T-cell (primary cell): ENCODE measurements at regions not wholly inside any gene's neighbourhood (a gene's known extent, or its start where the extent isn't known, plus 50 kb on each side); places are given as distances from the start of the nearest gene placed in this dataset.
"Not testable (repeated sequence)": the region's sequence is repeated elsewhere in the genome, so short reads cannot be mapped to it uniquely, and the experiment has no call there.

Experiments used
- ATAC-seq, 4 experiments: fragments of 200-7000 bp in 3 of 4; fragments of 150-1000 bp in 1 of 4; cut with Tn5 transposase; replicated peaks in 1 of 4; 1 replicate in 3 of 4; 2 replicates in 1 of 4; pipeline ENCODE4 v1.10.0; 2021; ENCODE audit warnings: moderate library complexity in 3 of 4, mild to moderate bottlenecking in 2 of 4, moderate number of reproducible peaks in 1 of 4
- CTCF ChIA-PET, 2 donors: fragments of 300-600 bp; sonication (Branson Sonifier 250); formaldehyde crosslinking; loops; one replicate each; lab custom pipeline; 2022; ENCODE audit warnings: antibody characterized with exemption in 2 of 2; lab: Charles Lee
- POLR2A ChIA-PET, 2 donors: fragments of 300-600 bp; sonication (Branson Sonifier 250); formaldehyde crosslinking; loops; one replicate each; lab custom pipeline; 2022; ENCODE audit warnings: antibody characterized with exemption in 2 of 2; lab: Charles Lee
- DNase-seq, 35 experiments: peaks; one replicate each; pipeline versions ENCODE4 v3.0.0 to v3.0.0-alpha.2; 2013 to 2023
- H3K27ac ChIP-seq: one replicate; pipeline ENCODE4 v1.5.1; 2013; ENCODE audit warnings: low read length
- H3K27me3 ChIP-seq, 2 experiments: replicated peaks in 1 of 2; 1 replicate in 1 of 2; 2 replicates in 1 of 2; pipeline versions ENCODE4 v1.6.1 to v1.7.0; 2013; ENCODE audit warnings: low read length in 1 of 2, mixed read lengths in 1 of 2; ENCODE audit not compliant: control insufficient read depth in 2 of 2, insufficient read depth in 2 of 2; ENCODE audit errors: extremely low read depth in 1 of 2
- H3K36me3 ChIP-seq, 2 donors: 1 replicate in 1 of 2; 2 replicates in 1 of 2; pipeline versions ENCODE4 v1.6.1 to v1.7.0; 2013; ENCODE audit warnings: low read length in 1 of 2; ENCODE audit not compliant: control insufficient read depth in 2 of 2, insufficient read depth in 1 of 2; ENCODE audit errors: extremely low read depth in 1 of 2
- H3K4me1 ChIP-seq, 2 experiments: 1 replicate in 1 of 2; 2 replicates in 1 of 2; pipeline versions ENCODE4 v1.6.1 to v1.7.0; 2013; ENCODE audit warnings: low read length in 2 of 2, mixed read lengths in 1 of 2; ENCODE audit not compliant: insufficient read depth in 2 of 2, control insufficient read depth in 1 of 2; ENCODE audit errors: extremely low read depth in 1 of 2
- H3K4me3 ChIP-seq, 2 donors: 1 replicate in 1 of 2; 2 replicates in 1 of 2; pipeline versions ENCODE4 v1.5.1 to v1.7.0; 2013; ENCODE audit warnings: mild to moderate bottlenecking in 2 of 2, low read length in 1 of 2, moderate library complexity in 1 of 2; ENCODE audit not compliant: control insufficient read depth in 1 of 2; ENCODE audit errors: extremely low read depth in 1 of 2
- H3K9me3 ChIP-seq: 2 replicates; pipeline ENCODE4 v1.7.0; 2013
- H3K27ac Mint-ChIP-seq, 2 donors: one replicate each; pipeline ENCODE4 v1.8.0; 2020 to 2021; ENCODE audit warnings: mild to moderate bottlenecking in 2 of 2, mixed read lengths in 2 of 2
- H3K27me3 Mint-ChIP-seq, 2 donors: one replicate each; pipeline ENCODE4 v1.8.0; 2021 to 2022; ENCODE audit warnings: mixed read lengths in 2 of 2
- H3K36me3 Mint-ChIP-seq: one replicate; pipeline ENCODE4 v1.8.0; 2021; ENCODE audit warnings: mixed read lengths
- H3K4me1 Mint-ChIP-seq, 3 donors: one replicate each; pipeline ENCODE4 v1.8.0; 2020 to 2022; ENCODE audit warnings: mixed read lengths in 3 of 3, mild to moderate bottlenecking in 1 of 3
- H3K4me3 Mint-ChIP-seq, 3 donors: one replicate each; pipeline ENCODE4 v1.8.0; 2020 to 2022; ENCODE audit warnings: mild to moderate bottlenecking in 3 of 3, mixed read lengths in 3 of 3, moderate library complexity in 3 of 3
- H3K9me3 Mint-ChIP-seq, 3 donors: one replicate each; pipeline ENCODE4 v1.8.0; 2020 to 2022; ENCODE audit warnings: mixed read lengths in 3 of 3
- WGBS: methylation state at CpG from one replicate; pipeline ENCODE4 v1.1.5; 2013; ENCODE audit warnings: missing lambda C conversion rate; ENCODE audit not compliant: insufficient coverage; 5-methylcytosine and 5-hydroxymethylcytosine counted together

DNA sequence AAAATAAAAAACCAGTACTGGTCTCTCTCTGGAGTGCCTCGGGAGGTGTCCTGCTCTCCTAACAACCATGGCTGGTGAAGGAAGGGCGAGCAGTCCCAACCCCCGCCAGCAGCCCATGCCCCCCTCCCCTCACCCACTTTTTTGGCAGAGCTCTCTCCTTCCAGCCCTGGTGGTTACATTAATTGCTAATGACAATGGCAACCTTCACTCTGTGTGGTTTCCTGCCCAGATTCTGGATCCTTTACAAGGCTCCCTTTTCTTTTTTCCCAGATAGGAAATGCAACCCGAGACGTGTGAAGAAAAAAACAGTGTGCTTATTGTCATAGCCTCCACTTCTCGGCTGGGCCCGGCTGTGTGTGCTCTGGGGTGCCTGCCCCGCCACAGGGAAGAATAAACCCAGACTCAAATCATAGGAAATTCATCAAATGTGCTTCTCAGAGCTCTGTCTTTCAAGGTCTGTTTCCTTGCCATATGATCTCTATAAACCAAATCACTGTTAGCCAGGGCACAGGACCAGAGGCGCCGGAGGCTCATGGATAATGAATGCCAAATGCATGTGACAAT lies 513.0 kb downstream of the SOX6 start:
- DNase-seq (no peak), ATAC-seq (no peak)
- Mint-ChIP-seq H3K27me3 (peaks cover 0 to 2% of the 10 kb centered on the region in 2 donors), H3K36me3 (no peaks in the 10 kb centered on the region), H3K9me3 (no peaks in the 10 kb centered on the region), H3K4me1 (no peaks in the 10 kb centered on the region), H3K27ac (no peak overlapping the region), H3K4me3 (no peak overlapping the region)
- Histone ChIP-seq H3K4me1 (no peaks in the 10 kb centered on the region), H3K27me3 (no peaks in the 10 kb centered on the region), H3K36me3 (no peaks in the 10 kb centered on the region), H3K27ac (no peak overlapping the region), H3K4me3 (no peak overlapping the region), H3K9me3 (no peaks in the 10 kb centered on the region)
- 23% methylated on average over 6 of the region's 10 CpGs for WGBS
- ChIA-PET CTCF (no interaction called here), POLR2A (no interaction called here)

DNA sequence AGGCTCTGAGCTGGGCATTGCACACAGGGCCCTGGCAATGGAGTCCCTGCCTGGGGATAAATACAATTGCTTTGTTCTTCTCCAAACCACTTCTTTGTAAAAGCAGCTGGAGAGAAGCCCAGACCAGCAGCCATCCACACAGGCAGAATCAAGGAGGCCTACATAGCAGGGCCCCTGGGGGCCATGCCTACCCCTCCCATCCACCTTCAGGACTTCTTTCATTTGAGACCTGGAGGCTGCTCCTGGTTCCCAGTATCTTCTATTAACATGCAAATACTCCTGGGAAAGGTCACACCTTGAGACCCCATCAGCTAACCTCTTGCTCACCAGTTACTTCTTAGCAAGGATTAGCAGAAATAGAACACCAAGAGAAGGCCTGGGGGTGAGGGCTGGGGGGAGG lies 511.1 kb downstream of the SOX6 start:
- Mint-ChIP-seq H3K4me1 (no peaks in the 10 kb centered on the region), H3K27me3 (peaks cover 2 to 3% of the 10 kb centered on the region in 2 donors)
- POLR2A ChIA-PET, result no interaction called here

DNA sequence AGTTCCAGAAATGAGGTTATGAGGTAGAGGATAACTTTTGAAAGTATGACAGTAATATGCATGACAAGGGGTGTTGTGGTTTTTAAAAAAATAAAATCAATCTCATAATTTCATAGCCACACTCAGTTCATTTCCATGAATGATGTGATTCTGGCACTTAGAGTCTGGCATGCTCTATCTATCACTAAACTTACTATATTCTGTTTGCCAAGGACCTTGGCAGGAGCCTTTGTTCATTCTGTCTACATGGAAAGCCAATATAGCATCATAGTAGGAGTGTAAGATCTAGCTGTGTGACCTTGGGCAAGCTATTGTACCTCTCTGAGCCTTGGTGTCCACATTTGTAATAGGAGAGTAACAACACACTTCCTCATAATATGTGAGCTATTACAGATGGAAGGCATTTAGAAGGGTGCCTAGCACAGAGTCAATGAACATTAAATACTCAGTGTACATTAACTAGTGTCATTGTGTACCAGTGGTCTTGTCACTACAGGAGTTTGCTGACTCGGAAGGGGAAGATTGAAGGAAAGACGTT lies 507.6 kb downstream of the SOX6 start:
- no peaks in the 10 kb centered on the region for H3K4me1 ChIP-seq
- H3K36me3 ChIP-seq, result no peaks in the 10 kb centered on the region
- 84% methylated on average over 2 of the region's 2 CpGs for WGBS
- ATAC-seq, result no peak
- H3K27me3 ChIP-seq, result no peaks in the 10 kb centered on the region
- H3K4me3 Mint-ChIP-seq, result no peak overlapping the region
- POLR2A ChIA-PET, result no interaction called here
- no peaks in the 10 kb centered on the region for H3K9me3 ChIP-seq
- no peak for DNase-seq
- H3K36me3 Mint-ChIP-seq, result no peaks in the 10 kb centered on the region
- no peaks in the 10 kb centered on the region for H3K4me1 Mint-ChIP-seq
- H3K27ac Mint-ChIP-seq, result no peak overlapping the region
- CTCF ChIA-PET, result no interaction called here
- no peak overlapping the region for H3K4me3 ChIP-seq
- peaks cover 0 to 11% of the 10 kb centered on the region in 2 donors for H3K27me3 Mint-ChIP-seq
- no peak overlapping the region for H3K27ac ChIP-seq
- peaks cover 0 to under 1% (median 0%) of the 10 kb centered on the region in 3 donors for H3K9me3 Mint-ChIP-seq

More for the DNA sequence above, 511.1 kb downstream of the SOX6 start:
- Histone ChIP-seq H3K4me1 (no peaks in the 10 kb centered on the region), H3K4me3 (no peak overlapping the region), H3K36me3 (no peaks in the 10 kb centered on the region), H3K27ac (no peak overlapping the region), H3K9me3 (no peaks in the 10 kb centered on the region), H3K27me3 (no peaks in the 10 kb centered on the region)
- H3K36me3 Mint-ChIP-seq, result no peaks in the 10 kb centered on the region
- DNase-seq, result no peak
- no peak for ATAC-seq
- H3K9me3 Mint-ChIP-seq, result no peaks in the 10 kb centered on the region
- H3K4me3 Mint-ChIP-seq, result no peak overlapping the region
- no peak overlapping the region for H3K27ac Mint-ChIP-seq
- CTCF ChIA-PET, result no interaction called here

DNA sequence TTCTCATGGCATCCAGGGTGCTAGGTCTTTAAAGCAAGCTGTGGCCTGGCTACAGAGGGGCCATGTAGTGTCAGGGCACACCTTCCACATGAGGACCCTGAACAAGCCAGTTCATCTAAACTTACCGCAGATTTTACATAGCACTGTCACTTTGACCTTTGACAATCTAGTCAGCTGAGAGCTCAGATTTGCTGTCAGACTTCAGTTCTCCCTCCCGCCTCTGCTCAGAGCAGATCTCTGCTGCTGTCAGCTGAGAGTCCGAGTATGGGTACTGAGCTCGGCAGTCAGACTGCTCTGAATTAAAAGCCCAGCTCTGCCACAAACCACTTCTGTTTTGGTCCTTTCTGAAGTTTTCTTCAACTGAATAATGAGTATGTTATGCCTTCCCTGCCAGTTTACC lies 507.1 kb downstream of the SOX6 start:
- Histone ChIP-seq H3K4me3 (no peak overlapping the region), H3K27ac (no peak overlapping the region), H3K4me1 (no peaks in the 10 kb centered on the region), H3K27me3 (no peaks in the 10 kb centered on the region), H3K36me3 (no peaks in the 10 kb centered on the region), H3K9me3 (no peaks in the 10 kb centered on the region)
- Mint-ChIP-seq H3K4me1 (no peaks in the 10 kb centered on the region), H3K27ac (no peak overlapping the region), H3K9me3 (peaks cover 0 to 5% (median 0%) of the 10 kb centered on the region in 3 donors), H3K4me3 (no peak overlapping the region), H3K27me3 (peaks cover 0 to 15% of the 10 kb centered on the region in 2 donors), H3K36me3 (no peaks in the 10 kb centered on the region)
- no peak for DNase-seq
- 86% methylated on average over 2 of the region's 4 CpGs for WGBS
- CTCF ChIA-PET, result no interaction called here
- POLR2A ChIA-PET, result no interaction called here
- no peak for ATAC-seq

DNA sequence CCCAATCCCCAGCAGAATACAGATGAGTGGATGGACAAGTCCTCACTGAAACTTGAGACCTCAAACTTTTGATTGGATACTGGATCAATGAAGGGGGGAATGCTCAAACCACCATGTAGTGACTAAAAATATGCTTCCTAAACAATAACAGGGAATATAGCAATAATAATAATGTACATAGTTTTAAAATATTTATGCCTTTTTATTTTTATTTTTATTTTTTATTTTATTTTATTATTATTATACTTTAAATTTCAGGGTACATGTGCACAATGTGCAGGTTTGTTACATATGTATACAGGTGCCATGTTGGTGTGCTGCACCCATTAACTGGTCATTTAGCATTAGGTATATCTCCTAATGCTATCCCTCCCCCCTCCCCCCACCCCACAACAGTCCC lies 506.0 kb downstream of the SOX6 start:
- H3K9me3 ChIP-seq, H3K4me3 Mint-ChIP-seq, H3K36me3 ChIP-seq, POLR2A ChIA-PET, DNase-seq, H3K36me3 Mint-ChIP-seq, H3K4me1 ChIP-seq, H3K27me3 ChIP-seq, H3K4me1 Mint-ChIP-seq, CTCF ChIA-PET, H3K27ac ChIP-seq, ATAC-seq, H3K27ac Mint-ChIP-seq, H3K9me3 Mint-ChIP-seq, H3K4me3 ChIP-seq: not testable (repeated sequence)
- peaks cover 0 to 15% of the 10 kb centered on the region in 2 donors for H3K27me3 Mint-ChIP-seq

DNA sequence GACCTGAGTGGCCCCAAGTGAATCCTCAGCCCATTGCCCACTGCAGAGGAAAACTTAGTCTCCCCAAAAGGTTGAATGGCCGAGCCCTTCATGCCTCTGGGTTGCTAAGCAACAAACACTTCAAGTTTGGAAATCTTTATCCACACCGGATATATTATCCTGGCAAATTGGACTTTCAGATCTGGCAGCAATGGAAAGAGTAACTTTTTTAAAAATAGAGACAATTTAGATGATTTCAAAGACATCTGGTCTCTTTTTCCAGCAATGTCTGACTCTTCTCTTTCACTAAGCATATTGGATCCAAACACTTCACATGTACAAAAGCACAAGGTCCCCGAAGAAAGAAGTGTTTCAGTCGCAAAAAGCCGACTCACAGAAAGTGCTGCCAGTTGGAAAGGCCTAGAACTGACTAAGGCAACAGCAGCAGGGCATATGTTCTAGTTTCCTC lies 505.3 kb downstream of the SOX6 start:
- Histone ChIP-seq H3K27ac (no peak overlapping the region), H3K9me3 (no peaks in the 10 kb centered on the region), H3K4me3 (no peak overlapping the region), H3K4me1 (no peaks in the 10 kb centered on the region), H3K36me3 (no peaks in the 10 kb centered on the region), H3K27me3 (no peaks in the 10 kb centered on the region)
- no peak for ATAC-seq
- ChIA-PET CTCF (no interaction called here), POLR2A (no interaction called here)
- no peaks in the 10 kb centered on the region for H3K4me1 Mint-ChIP-seq
- no peaks in the 10 kb centered on the region for H3K36me3 Mint-ChIP-seq
- 79% methylated on average over 4 of the region's 5 CpGs for WGBS
- no peak for DNase-seq
- no peak overlapping the region for H3K4me3 Mint-ChIP-seq
- H3K27me3 Mint-ChIP-seq, result peaks cover 0 to 15% of the 10 kb centered on the region in 2 donors
- H3K9me3 Mint-ChIP-seq, result peaks cover 0 to 5% (median 0%) of the 10 kb centered on the region in 3 donors
- no peak overlapping the region for H3K27ac Mint-ChIP-seq

DNA sequence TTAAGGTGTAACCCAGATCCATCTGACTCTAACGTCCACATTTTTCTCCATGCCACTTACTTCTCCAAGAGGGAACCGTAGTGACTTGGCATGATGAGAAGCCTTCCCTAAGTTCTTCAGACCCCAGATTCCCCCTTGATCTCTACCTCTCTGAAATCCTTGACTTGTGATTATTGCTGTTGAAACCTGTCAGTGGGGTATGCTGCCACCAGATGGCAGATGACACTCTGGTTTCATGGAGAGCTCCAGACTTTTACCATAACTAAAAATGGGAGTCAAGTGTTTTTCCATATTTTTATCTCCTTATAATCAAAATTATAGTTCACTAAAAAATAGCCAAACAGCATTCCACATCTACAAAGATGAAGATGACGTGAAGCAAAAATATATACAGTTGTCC lies 504.2 kb downstream of the SOX6 start:
- WGBS, result no CpG with 5 or more reads among the region's 3 CpGs

More for the DNA sequence above, 504.2 kb downstream of the SOX6 start:
- no peak for ATAC-seq
- POLR2A ChIA-PET, result no interaction called here
- H3K4me1 ChIP-seq, result no peaks in the 10 kb centered on the region
- Mint-ChIP-seq H3K27ac (no peak overlapping the region), H3K9me3 (peaks cover 0 to 5% (median 2%) of the 10 kb centered on the region in 3 donors), H3K36me3 (no peaks in the 10 kb centered on the region), H3K27me3 (peaks cover 0 to 15% of the 10 kb centered on the region in 2 donors), H3K4me3 (no peak overlapping the region), H3K4me1 (no peaks in the 10 kb centered on the region)
- no peak for DNase-seq
- CTCF ChIA-PET, result no interaction called here
- H3K27me3 ChIP-seq, result no peaks in the 10 kb centered on the region
- no peak overlapping the region for H3K4me3 ChIP-seq
- no peak overlapping the region for H3K27ac ChIP-seq
- H3K36me3 ChIP-seq, result no peaks in the 10 kb centered on the region
- H3K9me3 ChIP-seq, result no peaks in the 10 kb centered on the region
